ENCODE measurements at regions not wholly inside any gene's neighbourhood (a gene's known extent, or its start where the extent isn't known, plus 50 kb on each side); places are given as distances from the start of the nearest gene placed in this dataset.

GRCh38 chr1:30162565-30162964, 560.8 kb downstream of the MATN1 start:
- TF ChIP-seq CTCF (IDR thresholded peaks at IDR 0.05; ENCODE audit: low read depth, low read length, missing input control) (no peak), YY1 (IDR thresholded peaks at IDR 0.05) (no peak), SP1 (IDR thresholded peaks at IDR 0.05) (no peak), GABPA (IDR thresholded peaks at IDR 0.05 in 1 of 2, conservative IDR thresholded peaks at IDR 0.05 in 1 of 2) (no peak), REST (IDR thresholded peaks at IDR 0.05) (no peak), TAF1 (conservative IDR thresholded peaks at IDR 0.05) (no peak), RAD21 (IDR thresholded peaks at IDR 0.05) (no peak), MAX (IDR thresholded peaks at IDR 0.05) (no peak), ATF3 (IDR thresholded peaks at IDR 0.05) (no peak), HNF4A (conservative IDR thresholded peaks at IDR 0.05) (no peak), JUND (IDR thresholded peaks at IDR 0.05) (no peak), ZBTB33 (IDR thresholded peaks at IDR 0.05) (no peak)
